GM23338 (cell line): ENCODE measurements at regions not wholly inside any gene's neighbourhood (a gene's known extent, or its start where the extent isn't known, plus 50 kb on each side); places are given as distances from the start of the nearest gene placed in this dataset.

Source experiments
- ATAC-seq: fragments of 200-7000 bp; cut with Tn5 transposase; 3 replicates; pipeline ENCODE4 v1.9.1; 2020
- DNase-seq: peaks from one replicate; pipeline ENCODE4 v3.0.0-alpha.2; 2015; ENCODE audit warnings: low spot score
- H2AFZ ChIP-seq: fragments of 200-600 bp; sonication (generic); 2 replicates; pipeline ENCODE4 v1.8.0; 2016; ENCODE audit warnings: antibody characterized with exemption, mild to moderate bottlenecking, moderate library complexity
- H3F3A ChIP-seq: fragments of 200-600 bp; sonication (generic); replicated peaks from 2 replicates; pipeline ENCODE4 v1.8.0; 2017; ENCODE audit warnings: antibody characterized with exemption, mixed run types, low read depth
- H3K27ac ChIP-seq: fragments of 200-600 bp; sonication (generic); 2 replicates; pipeline ENCODE4 v1.6.1; 2016; ENCODE audit warnings: low read depth
- H3K27me3 ChIP-seq: fragments of 200-600 bp; sonication (generic); 2 replicates; pipeline ENCODE4 v1.8.0; 2016; ENCODE audit warnings: mild to moderate bottlenecking, mixed run types, moderate library complexity; ENCODE audit not compliant: insufficient read depth
- H3K36me3 ChIP-seq: fragments of 200-600 bp; sonication (generic); 2 replicates; pipeline ENCODE4 v1.8.0; 2016; ENCODE audit warnings: mild to moderate bottlenecking; ENCODE audit not compliant: insufficient read depth
- H3K4me1 ChIP-seq: fragments of 200-600 bp; sonication (generic); 2 replicates; pipeline ENCODE4 v1.8.0; 2016; ENCODE audit warnings: mild to moderate bottlenecking, moderate library complexity; ENCODE audit not compliant: insufficient read depth
- H3K4me2 ChIP-seq: fragments of 200-600 bp; sonication (generic); 2 replicates; pipeline ENCODE4 v1.7.1; 2017; ENCODE audit warnings: mixed run types
- H3K4me3 ChIP-seq: fragments of 200-600 bp; sonication (generic); 2 replicates; pipeline ENCODE4 v1.6.1; 2016; ENCODE audit warnings: mixed run types
- H3K79me2 ChIP-seq: fragments of 200-600 bp; sonication (generic); replicated peaks from 2 replicates; pipeline ENCODE4 v1.8.0; 2017; ENCODE audit warnings: mild to moderate bottlenecking; ENCODE audit not compliant: insufficient read depth
- H3K9me2 ChIP-seq: fragments of 200-600 bp; sonication (generic); 2 replicates; pipeline ENCODE4 v1.8.0; 2017; ENCODE audit not compliant: insufficient read depth
- H4K20me1 ChIP-seq: fragments of 200-600 bp; sonication (generic); replicated peaks from 2 replicates; pipeline ENCODE4 v1.8.0; 2017; ENCODE audit warnings: mild to moderate bottlenecking; ENCODE audit not compliant: insufficient read depth
- H3K27ac Mint-ChIP-seq: 2 replicates; pipeline ENCODE4 v1.8.0; 2020; ENCODE audit warnings: inconsistent platforms, mild to moderate bottlenecking, moderate library complexity, mixed read lengths
- H3K27me3 Mint-ChIP-seq: 3 replicates; pipeline ENCODE4 v1.8.0; 2022; ENCODE audit warnings: low read depth, mild to moderate bottlenecking, moderate library complexity, mixed read lengths, inconsistent platforms; ENCODE audit not compliant: insufficient read depth, poor library complexity
- H3K36me3 Mint-ChIP-seq: 3 replicates; pipeline ENCODE4 v1.8.0; 2021; ENCODE audit warnings: low read depth, mild to moderate bottlenecking, inconsistent platforms, moderate library complexity, mixed read lengths
- H3K4me1 Mint-ChIP-seq: 3 replicates; pipeline ENCODE4 v1.8.0; 2020; ENCODE audit warnings: mild to moderate bottlenecking, inconsistent platforms, mixed read lengths
- H3K4me3 Mint-ChIP-seq: 3 replicates; pipeline ENCODE4 v1.8.0; 2021; ENCODE audit warnings: moderate library complexity, mild to moderate bottlenecking, inconsistent platforms, mixed read lengths
- H3K9me3 Mint-ChIP-seq: 3 replicates; pipeline ENCODE4 v1.8.0; 2020; ENCODE audit warnings: moderate library complexity, mild to moderate bottlenecking, inconsistent platforms, mixed read lengths
- JUNB ChIP-seq: IDR thresholded peaks from one replicate; pipeline ENCODE4 v1.6.1; 2016; ENCODE audit warnings: antibody characterized with exemption; ENCODE audit not compliant: unreplicated experiment
- ZNF114 ChIP-seq: fragments of 250-450 bp; sonication (Bioruptor Pico); IDR thresholded peaks from 2 replicates; pipeline ENCODE4 v1.5.0; 2020; ENCODE audit warnings: mild to moderate bottlenecking, moderate library complexity
- ZNF462 ChIP-seq: fragments of 250-450 bp; sonication (Bioruptor Pico); IDR thresholded peaks from 2 replicates; pipeline ENCODE4 v1.5.0; 2020; ENCODE audit warnings: mild to moderate bottlenecking, moderate library complexity
- TF ChIP-seq, protein P1 (sequence below): IDR thresholded peaks from 2 replicates; pipeline ENCODE4 v1.6.1; 2016; ENCODE audit warnings: antibody characterized with exemption
- TF ChIP-seq, protein P2 (sequence below), 2 experiments: fragments of 200-600 bp in 1 of 2; sonication (generic) in 1 of 2; conservative IDR thresholded peaks; 2 replicates each; pipeline versions ENCODE4 v1.5.1 to v1.6.1; 2016 to 2017; ENCODE audit warnings: antibody characterized with exemption in 2 of 2, low read depth in 2 of 2, mild to moderate bottlenecking in 2 of 2, moderate library complexity in 1 of 2

DNA sequence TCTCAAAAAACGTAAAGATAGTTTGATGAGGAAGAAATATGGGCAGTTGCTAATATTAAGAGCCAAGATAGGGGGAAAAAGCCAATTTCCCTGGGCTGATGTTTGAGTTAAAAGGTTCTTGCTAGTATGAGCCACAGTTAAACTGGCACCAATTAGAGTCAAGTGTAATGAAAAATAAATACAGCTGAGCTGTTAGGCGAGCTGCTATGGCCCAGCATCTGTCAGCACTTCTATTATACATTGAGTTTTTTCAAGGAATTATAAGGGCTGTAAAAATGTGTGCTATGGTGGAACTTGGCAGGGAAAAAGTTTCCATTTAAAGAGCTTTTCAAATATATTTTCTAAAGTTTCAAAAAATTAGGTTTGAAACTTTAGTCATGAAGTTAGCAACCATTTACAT lies 279.6 kb downstream of the CYRIA start (continued):
- no peak for TF ChIP-seq ZNF462 (CRISPR knock-in tag)
- TF ChIP-seq JUNB, result no peak
- TF ChIP-seq, protein P1, sequence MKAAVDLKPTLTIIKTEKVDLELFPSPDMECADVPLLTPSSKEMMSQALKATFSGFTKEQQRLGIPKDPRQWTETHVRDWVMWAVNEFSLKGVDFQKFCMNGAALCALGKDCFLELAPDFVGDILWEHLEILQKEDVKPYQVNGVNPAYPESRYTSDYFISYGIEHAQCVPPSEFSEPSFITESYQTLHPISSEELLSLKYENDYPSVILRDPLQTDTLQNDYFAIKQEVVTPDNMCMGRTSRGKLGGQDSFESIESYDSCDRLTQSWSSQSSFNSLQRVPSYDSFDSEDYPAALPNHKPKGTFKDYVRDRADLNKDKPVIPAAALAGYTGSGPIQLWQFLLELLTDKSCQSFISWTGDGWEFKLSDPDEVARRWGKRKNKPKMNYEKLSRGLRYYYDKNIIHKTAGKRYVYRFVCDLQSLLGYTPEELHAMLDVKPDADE, result no peak
- TF ChIP-seq ZNF114 (CRISPR knock-in tag), result no peak

DNA sequence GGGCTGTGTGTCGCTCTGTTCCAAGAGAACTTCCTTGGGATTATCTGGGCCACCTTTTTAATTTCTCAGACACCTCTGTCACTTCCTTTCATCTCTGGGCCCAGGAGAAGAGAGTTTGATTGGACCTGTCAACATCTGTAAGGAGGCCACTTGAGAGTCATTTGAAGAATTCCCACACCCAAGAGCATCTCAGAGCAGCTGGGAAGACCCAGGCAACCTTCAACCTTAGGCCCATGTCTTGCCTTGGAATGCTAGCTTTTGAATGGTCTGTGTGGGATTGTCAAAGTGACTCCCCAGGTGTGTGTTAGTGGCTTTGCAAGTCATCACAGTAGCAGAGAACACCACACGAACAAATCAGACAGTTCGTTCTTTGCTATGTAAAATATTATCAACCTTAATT lies 280.3 kb downstream of the CYRIA start:
- no peaks in the 10 kb centered on the region for H3K27me3 Mint-ChIP-seq
- TF ChIP-seq, protein P2, sequence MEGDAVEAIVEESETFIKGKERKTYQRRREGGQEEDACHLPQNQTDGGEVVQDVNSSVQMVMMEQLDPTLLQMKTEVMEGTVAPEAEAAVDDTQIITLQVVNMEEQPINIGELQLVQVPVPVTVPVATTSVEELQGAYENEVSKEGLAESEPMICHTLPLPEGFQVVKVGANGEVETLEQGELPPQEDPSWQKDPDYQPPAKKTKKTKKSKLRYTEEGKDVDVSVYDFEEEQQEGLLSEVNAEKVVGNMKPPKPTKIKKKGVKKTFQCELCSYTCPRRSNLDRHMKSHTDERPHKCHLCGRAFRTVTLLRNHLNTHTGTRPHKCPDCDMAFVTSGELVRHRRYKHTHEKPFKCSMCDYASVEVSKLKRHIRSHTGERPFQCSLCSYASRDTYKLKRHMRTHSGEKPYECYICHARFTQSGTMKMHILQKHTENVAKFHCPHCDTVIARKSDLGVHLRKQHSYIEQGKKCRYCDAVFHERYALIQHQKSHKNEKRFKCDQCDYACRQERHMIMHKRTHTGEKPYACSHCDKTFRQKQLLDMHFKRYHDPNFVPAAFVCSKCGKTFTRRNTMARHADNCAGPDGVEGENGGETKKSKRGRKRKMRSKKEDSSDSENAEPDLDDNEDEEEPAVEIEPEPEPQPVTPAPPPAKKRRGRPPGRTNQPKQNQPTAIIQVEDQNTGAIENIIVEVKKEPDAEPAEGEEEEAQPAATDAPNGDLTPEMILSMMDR (conservative IDR thresholded peaks at IDR 0.05; ENCODE audit: low read depth in 2 of 2), result no peak
- no peak overlapping the region for H3K4me3 Mint-ChIP-seq
- H3K27ac Mint-ChIP-seq, result no peak overlapping the region
- no peak overlapping the region for H3K4me3 ChIP-seq
- no peak for ATAC-seq
- H3K27me3 ChIP-seq, result no peaks in the 10 kb centered on the region
- no peaks in the 10 kb centered on the region for H3K36me3 Mint-ChIP-seq
- peaks cover 3% of the 10 kb centered on the region; the same call in 2 of the 3 replicates for H3K4me1 Mint-ChIP-seq
- H3K36me3 ChIP-seq, result no peaks in the 10 kb centered on the region
- H4K20me1 ChIP-seq, result no peaks in the 10 kb centered on the region
- no peak overlapping the region for H2AFZ ChIP-seq
- no peak overlapping the region for H3K4me2 ChIP-seq
- no peak overlapping the region for H3K27ac ChIP-seq
- no peak for DNase-seq
- no peaks in the 10 kb centered on the region for H3K9me3 Mint-ChIP-seq
- no peaks in the 10 kb centered on the region for H3K79me2 ChIP-seq
- H3K4me1 ChIP-seq, result no peaks in the 10 kb centered on the region
- H3K9me2 ChIP-seq, result no peaks in the 10 kb centered on the region
- no peaks in the 10 kb centered on the region for H3F3A ChIP-seq
